ENCODE measurements at regions not wholly inside any gene's neighbourhood (a gene's known extent, or its start where the extent isn't known, plus 50 kb on each side); places are given as distances from the start of the nearest gene placed in this dataset.
A peak's percentile ranks its signal among the peaks of the same experiment; 100 is the strongest.

DNA sequence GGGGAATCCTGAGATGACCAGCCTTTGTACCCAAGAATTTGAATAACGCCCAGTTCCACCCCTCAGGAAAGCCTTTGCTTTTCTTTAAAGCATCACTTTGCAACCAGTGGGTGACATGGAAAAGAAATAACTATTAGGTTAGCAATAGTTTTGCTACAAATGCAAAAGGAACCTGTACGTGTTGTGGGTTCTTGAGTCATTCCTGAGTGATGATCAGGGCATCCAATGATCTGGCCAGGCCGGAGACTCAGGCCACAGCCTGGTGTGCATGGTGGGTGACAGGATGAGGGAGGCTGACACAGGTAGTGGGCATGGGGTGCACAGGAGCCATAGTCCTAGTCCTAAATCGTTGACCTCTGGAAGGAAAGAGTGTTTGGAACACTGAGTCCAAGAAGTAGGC is 321.4 kb upstream of the IL12A start:
- TF ChIP-seq, protein P1, sequence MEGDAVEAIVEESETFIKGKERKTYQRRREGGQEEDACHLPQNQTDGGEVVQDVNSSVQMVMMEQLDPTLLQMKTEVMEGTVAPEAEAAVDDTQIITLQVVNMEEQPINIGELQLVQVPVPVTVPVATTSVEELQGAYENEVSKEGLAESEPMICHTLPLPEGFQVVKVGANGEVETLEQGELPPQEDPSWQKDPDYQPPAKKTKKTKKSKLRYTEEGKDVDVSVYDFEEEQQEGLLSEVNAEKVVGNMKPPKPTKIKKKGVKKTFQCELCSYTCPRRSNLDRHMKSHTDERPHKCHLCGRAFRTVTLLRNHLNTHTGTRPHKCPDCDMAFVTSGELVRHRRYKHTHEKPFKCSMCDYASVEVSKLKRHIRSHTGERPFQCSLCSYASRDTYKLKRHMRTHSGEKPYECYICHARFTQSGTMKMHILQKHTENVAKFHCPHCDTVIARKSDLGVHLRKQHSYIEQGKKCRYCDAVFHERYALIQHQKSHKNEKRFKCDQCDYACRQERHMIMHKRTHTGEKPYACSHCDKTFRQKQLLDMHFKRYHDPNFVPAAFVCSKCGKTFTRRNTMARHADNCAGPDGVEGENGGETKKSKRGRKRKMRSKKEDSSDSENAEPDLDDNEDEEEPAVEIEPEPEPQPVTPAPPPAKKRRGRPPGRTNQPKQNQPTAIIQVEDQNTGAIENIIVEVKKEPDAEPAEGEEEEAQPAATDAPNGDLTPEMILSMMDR (IDR thresholded peaks at IDR 0.05), result no peak
- no peak for ATAC-seq
- Histone ChIP-seq H3K36me3 (no peaks in the 10 kb centered on the region), H3K4me1 (no peaks in the 10 kb centered on the region), H3K9me3 (peaks cover 2% of the 10 kb centered on the region), H3K27ac (no peak overlapping the region), H3K27me3 (ENCODE audit: low read depth) (no peaks in the 10 kb centered on the region), H3K4me3 (no peak overlapping the region)
- no peak for DNase-seq
- intact Hi-C loops (cut with DNase I), result no loop called here

DNA sequence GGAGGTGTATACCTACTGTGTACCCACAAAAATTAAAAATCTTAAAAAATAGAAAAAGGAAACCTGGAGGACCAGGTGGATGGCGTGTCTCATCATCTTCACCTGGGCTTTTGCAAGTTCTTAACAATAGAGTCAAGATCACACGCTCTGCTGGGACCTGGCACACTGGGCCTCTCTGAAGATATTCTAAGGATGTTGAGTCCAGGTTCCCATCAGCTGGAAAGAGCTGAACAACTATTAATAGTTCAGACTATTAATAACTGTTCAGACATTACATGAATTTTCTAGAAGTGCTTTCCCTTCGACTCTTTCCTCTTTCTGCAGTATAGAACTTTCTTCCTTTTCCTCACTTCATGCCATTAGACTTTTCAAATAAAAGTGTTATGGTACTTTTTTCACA is 320.2 kb upstream of the IL12A start:
- Histone ChIP-seq H3K4me3 (no peak overlapping the region), H3K4me1 (no peaks in the 10 kb centered on the region), H3K9me3 (no peaks in the 10 kb centered on the region), H3K27ac (no peak overlapping the region), H3K36me3 (no peaks in the 10 kb centered on the region), H3K27me3 (ENCODE audit: low read depth) (no peaks in the 10 kb centered on the region)
- TF ChIP-seq, protein P1 (IDR thresholded peaks at IDR 0.05), result no peak
- intact Hi-C loops (cut with DNase I), result no loop called here
- no peak for DNase-seq
- no peak for ATAC-seq

DNA sequence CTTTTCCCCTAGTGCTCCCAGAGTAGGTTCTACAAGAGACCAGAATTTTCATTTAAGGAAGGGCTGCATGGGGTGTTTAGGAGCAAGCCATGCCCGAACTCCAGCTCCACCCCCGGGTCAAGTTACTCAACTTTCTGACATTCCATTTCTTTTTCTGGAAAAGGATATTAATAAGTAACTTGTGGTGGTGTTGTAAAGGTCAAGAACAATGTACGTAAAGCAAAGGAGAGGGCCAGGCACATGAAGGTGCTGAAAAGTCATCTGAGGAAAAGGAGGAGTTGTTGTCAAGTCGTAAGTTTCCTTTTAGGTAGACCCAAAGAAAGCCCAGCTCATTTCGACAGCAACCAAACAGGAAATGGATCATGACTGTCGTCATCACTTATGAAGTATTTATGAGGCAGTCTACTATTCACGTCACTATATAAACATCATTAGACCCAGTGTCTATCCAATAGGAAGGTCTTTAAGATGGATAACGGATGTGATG is 319.6 kb upstream of the IL12A start:
- no peaks in the 10 kb centered on the region for H3K36me3 ChIP-seq
- no peak overlapping the region for H3K27ac ChIP-seq
- ATAC-seq (peak; percentile 80 to 81), DNase-seq (no peak)
- TF ChIP-seq, protein P1 (IDR thresholded peaks at IDR 0.05), result no peak
- no peak overlapping the region for H3K4me3 ChIP-seq
- H3K27me3 ChIP-seq (ENCODE audit: low read depth), result no peaks in the 10 kb centered on the region
- no peaks in the 10 kb centered on the region for H3K9me3 ChIP-seq
- intact Hi-C loops (cut with DNase I), result no loop called here
- H3K4me1 ChIP-seq, result no peaks in the 10 kb centered on the region

- no peaks in the 10 kb centered on the region for H3K36me3 ChIP-seq
- intact Hi-C loops (cut with DNase I), result no loop called here
- DNase-seq, result no peak
- no peak for ATAC-seq
- H3K27me3 ChIP-seq (ENCODE audit: low read depth), result no peaks in the 10 kb centered on the region
- no peak overlapping the region for H3K27ac ChIP-seq
- H3K4me1 ChIP-seq, result no peaks in the 10 kb centered on the region
- no peaks in the 10 kb centered on the region for H3K9me3 ChIP-seq
- TF ChIP-seq, protein P1 (IDR thresholded peaks at IDR 0.05), result no peak
- H3K4me3 ChIP-seq, result no peak overlapping the region
These were observed 318.9 kb upstream of the IL12A start for GRCh38 chr3:159669766-159670165.

GRCh38 chr3:159672728-159673688 is 315.6 kb upstream of the IL12A start:
- intact Hi-C loops (cut with DNase I), result no loop called here
- no peak overlapping the region for H3K27ac ChIP-seq
- H3K9me3 ChIP-seq, result no peaks in the 10 kb centered on the region
- ATAC-seq (no peak), DNase-seq (no peak)
- TF ChIP-seq, protein P1 (IDR thresholded peaks at IDR 0.05), result no peak
- H3K36me3 ChIP-seq, result no peaks in the 10 kb centered on the region
- no peaks in the 10 kb centered on the region for H3K4me1 ChIP-seq
- H3K27me3 ChIP-seq (ENCODE audit: low read depth), result no peaks in the 10 kb centered on the region
- H3K4me3 ChIP-seq, result no peak overlapping the region
